RPMI7951 (cell line): ENCODE measurements at regions not wholly inside any gene's neighbourhood (a gene's known extent, or its start where the extent isn't known, plus 50 kb on each side); places are given as distances from the start of the nearest gene placed in this dataset.

Experiments
- DNase-seq: peaks from one replicate; pipeline ENCODE4 v3.0.0-alpha.2; 2012; ENCODE audit warnings: low read depth

GRCh38 chr14:101367421-101368261 is 193.7 kb upstream of the DIO3 start:
- DNase-seq = no peak

DNA sequence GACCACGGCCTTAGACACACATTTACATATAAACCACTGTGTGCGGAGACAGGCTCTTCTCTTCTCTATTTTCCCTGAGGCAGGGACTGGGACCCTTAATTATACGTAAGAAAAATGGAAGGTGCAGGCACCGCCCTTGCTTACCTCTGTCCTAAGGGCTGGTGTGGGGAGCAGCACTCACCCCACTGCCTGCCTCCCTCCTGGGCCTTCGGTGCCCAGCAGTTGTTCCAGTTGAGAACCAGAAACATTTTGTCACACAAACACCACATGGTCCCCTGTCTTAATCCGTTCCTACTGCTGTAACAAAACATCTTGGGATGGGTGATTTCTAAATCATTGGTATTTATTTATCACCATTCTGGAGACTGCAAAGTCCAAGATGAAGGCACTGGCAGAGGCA is 192.7 kb upstream of the DIO3 start:
- DNase-seq = no peak

DNA sequence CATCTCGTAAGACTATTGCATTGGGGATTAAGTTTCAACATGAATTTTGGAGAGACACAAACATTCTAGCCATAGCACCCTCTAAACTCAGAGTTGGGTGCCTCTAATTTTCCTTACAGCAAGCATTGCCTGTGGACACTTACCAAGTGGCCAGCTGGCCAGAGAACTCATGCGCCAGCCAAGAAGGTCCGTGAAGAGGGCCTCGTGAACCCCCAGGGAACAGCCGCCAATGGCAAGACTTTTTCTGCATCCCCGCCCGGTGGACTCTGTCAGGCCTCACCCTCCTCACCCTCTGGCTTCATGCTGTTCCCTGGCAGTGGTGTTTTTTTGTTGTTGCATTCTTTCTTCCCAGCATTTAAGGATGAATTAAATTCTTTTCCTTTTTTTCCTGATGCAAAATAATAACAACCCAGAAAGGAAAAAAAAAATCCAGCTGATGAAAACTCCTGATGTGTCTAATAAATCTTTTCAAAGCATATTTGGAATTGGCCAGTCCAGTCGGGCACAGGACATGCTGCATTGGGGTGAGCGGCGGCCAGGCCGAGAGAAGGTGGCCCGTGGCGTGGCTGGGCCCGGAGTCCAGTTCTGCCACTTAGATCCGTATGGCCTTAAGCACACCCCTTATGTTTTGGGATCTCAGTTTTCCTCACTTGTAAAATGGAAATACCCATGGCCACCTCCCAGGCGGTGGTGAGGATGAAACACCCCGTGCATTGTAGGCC is 191.9 kb upstream of the DIO3 start:
- no peak for DNase-seq

GRCh38 chr14:101369916-101370592 is 191.2 kb upstream of the DIO3 start:
- peak; percentile 40 for DNase-seq

GRCh38 chr14:101370593-101371569 is 190.4 kb upstream of the DIO3 start:
- DNase-seq = no peak

DNA sequence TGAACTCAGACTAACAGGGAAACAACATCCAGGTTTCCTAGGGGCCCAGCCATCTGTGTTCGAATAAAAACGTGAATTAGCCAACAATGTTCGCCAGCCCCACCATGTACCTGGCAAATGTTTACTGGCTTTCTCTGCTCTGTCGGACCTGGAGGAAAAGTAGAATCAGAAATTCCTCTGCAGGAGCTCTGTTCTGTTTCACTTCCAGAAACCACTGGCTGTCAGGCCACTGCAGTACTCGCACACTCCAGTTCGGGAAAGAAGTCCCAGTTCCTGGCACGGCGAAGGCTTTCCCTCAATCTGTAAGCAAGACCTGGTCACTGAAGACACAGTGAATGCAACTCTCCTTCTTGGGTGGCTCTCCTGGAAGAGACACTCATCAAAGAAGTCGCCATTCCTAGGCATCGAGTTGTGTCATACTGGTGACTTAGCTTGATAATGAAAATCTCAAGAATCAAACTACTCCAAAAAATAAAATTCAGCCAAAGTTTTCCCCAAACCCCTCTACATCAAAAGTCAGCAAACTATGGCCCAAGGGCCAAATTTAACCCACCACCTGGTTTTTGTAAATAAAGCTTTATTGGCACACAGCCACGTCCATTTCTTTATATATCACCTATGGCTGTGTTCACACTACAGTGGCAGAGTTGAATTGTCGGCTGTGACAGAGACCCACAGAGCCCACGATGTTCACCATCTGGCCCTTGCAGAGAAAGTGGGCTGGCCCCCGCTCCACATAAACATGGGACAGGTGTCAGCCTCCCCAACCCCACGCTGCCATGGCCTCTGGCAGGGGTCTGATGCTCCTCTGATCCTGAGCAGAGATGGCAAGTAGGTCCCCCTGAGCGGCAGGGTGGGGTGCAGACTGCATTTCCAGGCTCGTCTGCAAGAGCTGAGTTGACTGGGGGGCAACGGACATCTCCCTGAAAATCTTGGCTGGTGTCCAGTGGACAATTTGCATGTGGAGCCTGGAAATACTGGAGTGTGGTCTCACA is 189.2 kb upstream of the DIO3 start:
- DNase-seq = no peak

DNA sequence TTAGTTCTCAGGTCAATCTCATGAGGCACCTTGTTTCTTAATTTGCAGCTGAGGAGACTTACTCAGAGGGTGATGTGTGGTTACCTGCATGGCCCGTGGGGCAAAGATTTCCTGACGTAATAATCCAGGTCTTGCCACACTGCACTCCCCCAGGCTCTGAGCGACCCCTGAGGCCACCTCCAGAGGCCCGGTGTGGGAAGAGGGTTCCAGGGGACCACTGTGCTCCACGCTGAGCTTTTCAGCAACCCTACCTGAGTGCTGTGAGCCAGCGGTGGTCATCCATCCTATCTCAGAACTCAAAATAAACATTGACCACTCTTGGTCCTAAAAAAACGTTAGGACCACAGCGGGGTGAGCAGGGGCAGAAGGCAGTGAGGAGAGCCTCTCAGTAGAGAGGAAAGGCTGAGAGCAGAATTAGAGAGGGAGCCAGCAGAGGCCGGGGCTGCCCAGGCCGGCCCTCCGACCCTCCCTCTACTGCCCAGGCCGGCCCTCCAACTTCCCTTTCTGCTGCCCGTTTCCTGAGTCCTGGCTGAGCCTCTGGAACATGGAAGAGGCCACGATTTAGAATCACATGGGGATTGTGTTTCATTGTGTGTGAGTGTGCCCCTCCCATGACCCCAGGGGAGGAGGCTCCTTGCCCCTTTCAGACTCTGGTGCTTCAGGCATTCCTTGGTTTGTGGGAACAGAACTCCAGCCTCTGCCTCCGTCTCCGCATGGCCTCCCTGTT is 188.2 kb upstream of the DIO3 start:
- no peak for DNase-seq

DNA sequence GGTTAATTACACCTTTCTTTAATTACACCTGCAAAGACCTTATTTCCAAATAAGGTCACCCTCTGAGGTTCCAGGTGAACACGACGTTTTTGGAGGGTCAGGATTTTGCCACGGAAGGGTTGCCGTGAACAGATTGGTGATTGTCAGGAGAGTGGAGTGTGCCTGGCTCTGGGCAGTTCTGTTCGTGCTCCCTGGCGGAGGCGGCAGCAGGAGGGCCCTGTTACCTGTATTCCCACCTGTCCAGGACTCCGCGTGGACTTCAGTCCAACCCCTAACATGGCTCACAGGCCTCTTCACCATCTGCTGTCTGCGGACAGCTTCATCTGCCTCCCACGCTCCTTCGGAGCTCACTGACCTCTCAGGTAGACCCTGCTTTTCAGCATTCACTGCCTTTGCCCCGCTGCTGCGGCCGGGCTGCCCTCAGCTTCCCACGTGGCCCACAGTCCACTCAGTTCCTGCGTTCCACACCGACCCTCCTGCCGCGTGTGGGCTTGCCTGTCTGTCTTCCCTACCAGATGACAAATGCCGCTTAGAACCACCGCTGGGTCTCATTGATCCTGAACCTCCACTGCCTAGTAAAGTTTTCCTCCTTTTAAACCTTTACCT is 187.5 kb upstream of the DIO3 start:
- no peak for DNase-seq

DNA sequence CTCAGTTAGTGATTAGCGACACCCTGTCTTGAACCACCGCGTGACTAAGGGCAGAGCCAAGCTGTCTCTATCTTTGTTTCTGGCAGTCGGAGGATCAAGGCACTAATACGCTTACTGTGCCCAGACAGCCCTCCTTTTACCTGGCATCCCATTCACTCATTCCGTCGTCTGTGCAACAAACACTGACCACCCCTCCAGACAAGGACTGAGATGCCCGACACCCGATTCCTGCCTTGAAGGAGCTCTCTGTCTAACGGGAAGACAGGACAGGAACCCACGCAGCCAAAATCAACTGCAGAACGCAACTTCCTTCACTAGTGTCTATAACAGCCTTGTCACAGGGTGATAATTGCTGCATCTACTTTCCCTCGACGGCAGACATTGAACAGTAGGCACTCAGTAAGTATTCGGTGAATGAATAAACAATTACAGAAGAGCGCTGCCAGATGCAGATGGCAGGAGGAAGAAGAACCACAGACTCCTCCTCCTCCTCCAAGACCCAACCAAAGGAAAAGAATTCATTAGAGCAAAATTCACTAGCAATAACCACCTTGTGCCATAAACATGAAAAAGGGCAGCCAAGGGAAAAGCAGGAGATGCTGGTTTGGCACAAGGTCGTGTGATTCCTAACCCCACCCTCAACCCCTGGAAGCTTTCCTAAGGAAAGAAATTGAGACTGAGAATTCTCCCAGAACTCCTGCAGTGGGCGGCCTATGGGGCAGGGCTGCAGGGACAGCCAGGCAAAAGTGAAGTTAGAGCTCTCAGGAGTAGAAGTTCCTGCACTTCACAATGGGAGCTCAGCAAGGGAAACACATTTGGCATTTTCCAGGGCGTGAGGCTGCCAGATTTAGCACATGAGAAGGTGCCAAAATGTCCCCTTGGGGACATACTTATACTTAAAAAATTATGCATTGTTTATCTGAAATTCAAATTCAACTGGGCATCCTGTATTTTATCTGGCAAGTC is 186.6 kb upstream of the DIO3 start:
- DNase-seq = no peak

DNA sequence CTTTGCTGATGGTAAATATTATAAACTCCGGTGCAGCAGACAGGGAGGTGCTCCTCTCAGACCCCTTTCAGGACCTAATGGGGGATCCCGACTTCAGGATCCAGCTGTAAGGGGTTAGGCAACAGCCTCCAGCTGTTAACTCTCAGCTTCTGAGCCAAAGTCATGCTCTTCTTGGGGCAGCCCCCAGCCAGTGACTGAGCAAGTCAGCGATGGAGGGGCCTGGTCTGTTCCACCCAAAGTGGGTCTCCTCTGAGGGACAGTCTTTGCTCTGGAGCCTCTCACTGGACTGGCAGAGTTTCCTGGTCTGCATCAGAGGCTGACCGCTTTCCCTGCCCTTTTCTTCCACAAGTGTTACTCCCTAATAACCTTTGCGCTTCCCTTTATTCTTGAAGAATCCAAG is 184.2 kb upstream of the DIO3 start:
- no peak for DNase-seq

DNA sequence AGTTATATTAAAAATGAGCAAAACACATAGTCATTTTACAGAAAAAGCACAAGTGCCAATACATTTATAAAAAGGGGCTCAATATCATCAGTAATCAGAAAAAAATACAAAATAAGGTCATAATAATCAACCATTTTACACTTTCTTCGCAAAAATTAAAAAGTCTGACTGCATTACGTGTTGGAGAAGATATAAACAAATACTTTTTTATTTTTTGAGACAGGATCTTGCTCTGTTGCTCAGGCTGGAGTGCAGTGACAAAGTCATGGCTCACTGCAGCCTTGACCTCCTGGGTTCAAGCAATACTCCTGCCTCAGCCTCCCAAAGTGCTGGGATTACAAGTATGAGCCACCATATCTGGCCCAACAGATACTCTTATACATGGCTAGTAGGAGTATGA is 181.5 kb upstream of the DIO3 start:
- no peak for DNase-seq

DNA sequence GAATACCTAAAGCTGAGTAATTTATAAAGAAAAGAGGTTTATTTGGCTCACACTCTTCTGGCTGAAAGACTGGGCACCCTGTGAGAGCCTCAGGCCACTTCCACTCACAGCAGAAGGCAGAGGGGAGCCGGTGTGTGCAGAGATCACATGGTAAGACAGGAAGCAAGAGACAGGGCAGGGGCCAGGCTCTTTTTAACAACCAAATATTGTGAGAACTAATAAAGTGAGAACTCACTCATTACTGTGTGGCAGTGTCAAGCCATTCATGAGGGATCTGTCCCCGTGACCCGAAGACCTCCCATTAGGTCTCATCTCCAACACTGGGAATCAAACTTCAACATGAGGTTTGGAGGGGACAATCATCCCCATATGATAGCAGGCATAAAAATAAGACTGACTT is 180.8 kb upstream of the DIO3 start:
- DNase-seq = no peak

- no peak for DNase-seq
Measured at GRCh38 chr14:101380940-101381339, 180.4 kb upstream of the DIO3 start.

- no peak for DNase-seq
Measured at GRCh38 chr14:101383737-101384338, 177.5 kb upstream of the DIO3 start.

- DNase-seq = no peak
Measured at GRCh38 chr14:101394374-101394773, 166.9 kb upstream of the DIO3 start.

- DNase-seq = no peak
Measured at GRCh38 chr14:101395779-101396178, 165.5 kb upstream of the DIO3 start.

- no peak for DNase-seq
Measured at GRCh38 chr14:101397206-101397605, 164.1 kb upstream of the DIO3 start.

GRCh38 chr14:101398011-101398410 is 163.3 kb upstream of the DIO3 start:
- DNase-seq = no peak
